ENCODE measurements at regions not wholly inside any gene's neighbourhood (a gene's known extent, or its start where the extent isn't known, plus 50 kb on each side); places are given as distances from the start of the nearest gene placed in this dataset.

DNA sequence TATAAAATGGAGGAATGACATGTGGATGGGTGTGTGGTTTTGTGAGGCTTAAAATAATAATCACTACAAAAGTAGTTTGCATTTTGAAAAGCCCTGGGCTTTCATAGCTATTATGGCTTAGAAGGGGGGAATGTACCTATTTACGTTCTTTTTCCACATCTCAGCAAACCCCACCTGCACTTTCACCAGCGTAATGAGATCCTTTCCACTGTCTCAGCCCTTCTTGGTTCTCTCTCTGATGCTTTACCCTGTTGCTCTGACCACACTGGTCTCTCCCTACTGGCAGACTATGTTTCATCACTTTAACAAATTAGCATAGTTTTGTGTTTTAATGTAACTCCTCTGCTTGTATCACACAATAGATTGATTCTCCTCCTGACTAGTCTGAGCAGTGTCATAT, 234.6 kb downstream of the DMRT2 start:
- H3K4me3 ChIP-seq (ENCODE audit: low read length) = no peak overlapping the region
- H2AFZ ChIP-seq (ENCODE audit: low read depth, low read length) = no peak overlapping the region
- H3K36me3 ChIP-seq (ENCODE audit: insufficient read depth, low read length) = no peaks in the 10 kb centered on the region
- no peaks in the 10 kb centered on the region for H3K4me1 ChIP-seq (ENCODE audit: insufficient read depth, low read length)
- no peaks in the 10 kb centered on the region for H3K27me3 ChIP-seq (ENCODE audit: insufficient read depth, low read length)
- H3K9me3 ChIP-seq (ENCODE audit: low read length) = no peaks in the 10 kb centered on the region

DNA sequence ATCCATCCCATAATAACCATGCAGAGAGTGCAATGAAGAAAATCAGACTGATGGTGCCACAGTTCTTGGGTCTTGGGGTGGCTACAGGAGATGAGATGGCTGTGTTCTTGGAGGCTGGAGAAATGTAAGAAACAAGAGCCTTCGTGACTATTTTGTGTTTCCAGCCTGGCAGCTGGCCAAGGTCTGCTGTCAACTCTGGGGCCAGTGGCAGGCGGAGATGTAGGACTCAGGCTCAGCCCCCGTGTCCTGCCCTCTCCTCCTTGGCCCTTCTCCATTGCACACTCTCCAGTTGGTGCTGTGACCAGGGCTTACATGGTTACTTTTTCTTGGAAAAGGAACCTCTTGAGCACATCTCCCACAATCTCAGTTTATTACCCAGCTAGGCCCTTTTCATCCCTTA, 235.4 kb downstream of the DMRT2 start:
- no peaks in the 10 kb centered on the region for H3K9me3 ChIP-seq (ENCODE audit: low read length)
- no peak overlapping the region for H3K4me3 ChIP-seq (ENCODE audit: low read length)
- no peaks in the 10 kb centered on the region for H3K27me3 ChIP-seq (ENCODE audit: insufficient read depth, low read length)
- H3K36me3 ChIP-seq (ENCODE audit: insufficient read depth, low read length) = no peaks in the 10 kb centered on the region
- H3K4me1 ChIP-seq (ENCODE audit: insufficient read depth, low read length) = no peaks in the 10 kb centered on the region
- no peak overlapping the region for H2AFZ ChIP-seq (ENCODE audit: low read depth, low read length)

DNA sequence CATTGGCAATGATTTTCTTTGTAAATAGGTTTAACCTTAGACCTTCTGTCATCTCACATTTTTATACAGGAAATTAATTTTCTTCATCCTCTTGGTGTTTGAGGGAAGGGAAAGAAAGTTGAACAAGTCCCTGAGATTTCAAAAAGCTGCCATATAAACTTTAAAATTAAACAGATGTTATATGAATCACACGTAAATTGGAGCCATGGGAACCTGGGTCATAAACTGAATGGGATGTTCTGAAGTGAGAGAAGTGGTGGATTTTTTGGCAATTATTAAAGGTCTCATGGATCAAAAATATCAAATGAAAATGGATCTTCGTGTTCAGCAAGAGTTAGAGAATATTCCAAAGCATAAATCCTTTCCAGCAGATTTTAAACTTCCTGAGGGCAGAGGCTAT, 242.2 kb downstream of the DMRT2 start:
- H3K4me1 ChIP-seq (ENCODE audit: insufficient read depth, low read length) = no peaks in the 10 kb centered on the region
- no peaks in the 10 kb centered on the region for H3K27me3 ChIP-seq (ENCODE audit: insufficient read depth, low read length)
- no peaks in the 10 kb centered on the region for H3K36me3 ChIP-seq (ENCODE audit: insufficient read depth, low read length)
- H3K4me3 ChIP-seq (ENCODE audit: low read length) = no peak overlapping the region
- H2AFZ ChIP-seq (ENCODE audit: low read depth, low read length) = no peak overlapping the region
- no peaks in the 10 kb centered on the region for H3K9me3 ChIP-seq (ENCODE audit: low read length)

DNA sequence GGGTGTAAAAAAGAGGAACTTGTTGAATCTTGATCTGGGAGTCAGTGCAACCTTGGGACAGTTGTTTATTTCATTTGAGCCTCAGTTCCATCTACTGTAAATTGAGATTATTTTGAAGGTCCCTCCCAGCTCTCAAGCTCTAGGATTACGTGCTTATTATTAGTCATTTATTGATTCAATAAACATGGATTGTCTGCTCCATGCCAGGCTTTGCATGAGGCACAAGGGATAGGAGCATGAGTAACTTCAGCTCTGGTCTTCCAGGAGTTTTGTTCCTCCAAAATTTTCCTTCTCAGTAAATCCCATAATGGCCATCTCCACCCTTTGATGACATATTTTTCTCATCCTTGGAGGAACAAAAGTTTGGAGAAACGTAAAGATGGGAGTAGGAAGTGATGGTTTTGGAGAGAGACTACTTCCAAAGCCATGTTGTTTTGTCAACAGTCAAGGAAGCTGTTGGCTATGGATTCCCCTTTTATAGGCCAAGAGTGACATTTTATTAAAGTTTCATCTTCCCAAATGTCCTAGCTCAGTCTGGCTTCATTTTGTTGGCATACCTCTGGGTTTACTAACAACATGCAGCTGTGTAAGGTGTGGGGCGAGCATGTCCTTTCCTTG, 244.6 kb downstream of the DMRT2 start:
- H3K4me3 ChIP-seq (ENCODE audit: low read length) = no peak overlapping the region
- no peaks in the 10 kb centered on the region for H3K36me3 ChIP-seq (ENCODE audit: insufficient read depth, low read length)
- no peaks in the 10 kb centered on the region for H3K4me1 ChIP-seq (ENCODE audit: insufficient read depth, low read length)
- no peak overlapping the region for H2AFZ ChIP-seq (ENCODE audit: low read depth, low read length)
- H3K27me3 ChIP-seq (ENCODE audit: insufficient read depth, low read length) = no peaks in the 10 kb centered on the region
- H3K9me3 ChIP-seq (ENCODE audit: low read length) = no peaks in the 10 kb centered on the region

DNA sequence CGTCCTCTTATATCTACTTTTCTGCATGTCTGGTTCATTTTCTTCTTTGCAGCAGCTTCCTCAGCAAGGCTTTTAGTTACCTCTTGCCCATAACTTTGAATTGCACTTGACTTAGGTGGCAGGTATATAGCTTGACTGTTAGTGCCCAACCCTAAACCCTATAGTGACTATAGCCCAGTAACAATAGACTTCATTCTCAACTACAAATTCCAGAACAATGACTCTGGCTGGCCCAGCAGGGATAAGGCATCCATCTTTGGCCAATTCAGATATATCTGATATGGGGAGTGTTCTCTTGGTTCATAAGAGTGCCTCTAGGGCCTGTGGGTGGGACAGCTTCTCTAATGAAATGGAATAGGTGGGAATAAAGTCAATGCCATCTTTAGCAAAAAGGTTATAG, 246.2 kb downstream of the DMRT2 start:
- no peak overlapping the region for H3K4me3 ChIP-seq (ENCODE audit: low read length)
- H3K27me3 ChIP-seq (ENCODE audit: insufficient read depth, low read length) = no peaks in the 10 kb centered on the region
- H3K36me3 ChIP-seq (ENCODE audit: insufficient read depth, low read length) = no peaks in the 10 kb centered on the region
- H2AFZ ChIP-seq (ENCODE audit: low read depth, low read length) = no peak overlapping the region
- no peaks in the 10 kb centered on the region for H3K9me3 ChIP-seq (ENCODE audit: low read length)
- no peaks in the 10 kb centered on the region for H3K4me1 ChIP-seq (ENCODE audit: insufficient read depth, low read length)

DNA sequence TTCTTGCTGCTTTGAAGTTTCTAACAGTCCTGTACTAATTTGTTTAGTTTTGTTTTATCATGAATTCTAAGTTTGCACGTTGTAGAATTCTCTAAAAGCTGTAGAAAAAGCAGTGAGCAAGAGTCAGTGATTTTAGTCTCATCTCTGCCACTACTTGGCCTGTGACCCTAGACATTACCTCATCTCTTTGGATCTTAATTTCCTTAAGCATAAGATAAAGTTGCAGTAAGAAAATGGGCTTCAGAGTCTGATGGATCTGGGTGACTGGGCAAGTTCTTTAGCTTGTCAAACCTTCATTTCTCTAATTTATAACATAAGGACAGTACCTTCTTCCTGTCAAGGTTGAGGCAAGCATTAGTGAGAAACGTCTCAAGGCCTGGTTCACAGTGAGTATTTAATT, 247.9 kb downstream of the DMRT2 start:
- H3K4me1 ChIP-seq (ENCODE audit: insufficient read depth, low read length) = no peaks in the 10 kb centered on the region
- H2AFZ ChIP-seq (ENCODE audit: low read depth, low read length) = no peak overlapping the region
- H3K27me3 ChIP-seq (ENCODE audit: insufficient read depth, low read length) = no peaks in the 10 kb centered on the region
- no peaks in the 10 kb centered on the region for H3K9me3 ChIP-seq (ENCODE audit: low read length)
- no peak overlapping the region for H3K4me3 ChIP-seq (ENCODE audit: low read length)
- no peaks in the 10 kb centered on the region for H3K36me3 ChIP-seq (ENCODE audit: insufficient read depth, low read length)

DNA sequence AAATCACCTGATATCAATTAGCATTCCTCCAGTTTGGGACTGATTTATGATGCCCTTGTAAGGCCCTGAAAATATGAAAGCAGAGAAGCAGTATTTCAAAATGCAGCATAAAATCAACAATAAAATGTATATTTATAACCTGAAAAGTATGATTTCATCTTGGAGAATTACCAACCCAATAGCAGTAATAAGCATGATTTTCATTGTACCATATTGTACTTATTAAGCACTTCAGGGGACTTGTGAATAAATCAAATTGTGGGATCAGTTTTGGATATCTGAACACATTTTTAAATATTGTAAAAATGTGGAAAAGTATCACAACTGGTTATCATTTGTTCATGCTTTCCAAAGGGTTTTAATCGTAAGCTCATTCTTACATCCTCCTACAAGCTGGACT, 250.8 kb downstream of the DMRT2 start:
- Histone ChIP-seq H3K27me3 (ENCODE audit: insufficient read depth, low read length) (no peaks in the 10 kb centered on the region), H3K36me3 (ENCODE audit: insufficient read depth, low read length) (no peaks in the 10 kb centered on the region), H3K4me3 (ENCODE audit: low read length) (no peak overlapping the region)

DNA sequence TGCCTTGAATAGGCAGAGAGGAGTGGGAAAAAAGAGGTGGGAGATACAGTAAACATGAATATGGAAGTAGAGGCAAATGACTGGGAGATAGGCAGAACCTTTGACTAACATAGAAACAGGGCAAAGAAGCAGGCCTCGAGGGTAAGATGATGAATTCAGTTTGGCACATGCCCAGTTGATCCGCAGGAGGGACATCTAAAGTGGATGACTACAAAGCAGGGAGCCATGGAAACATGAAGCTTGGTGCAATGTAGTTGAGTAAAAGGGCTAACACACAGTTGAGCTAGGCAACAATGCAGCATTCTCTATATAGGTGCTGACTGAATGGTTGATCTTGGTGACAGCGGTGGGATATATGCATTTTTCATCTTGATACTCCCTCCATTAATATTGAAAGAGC, 253.8 kb downstream of the DMRT2 start:
- H3K36me3 ChIP-seq (ENCODE audit: insufficient read depth, low read length) = no peaks in the 10 kb centered on the region
- H3K4me3 ChIP-seq (ENCODE audit: low read length) = no peak overlapping the region
- no peaks in the 10 kb centered on the region for H3K27me3 ChIP-seq (ENCODE audit: insufficient read depth, low read length)
- no peaks in the 10 kb centered on the region for H3K9me3 ChIP-seq (ENCODE audit: low read length)
- H3K4me1 ChIP-seq (ENCODE audit: insufficient read depth, low read length) = no peaks in the 10 kb centered on the region
- no peak overlapping the region for H2AFZ ChIP-seq (ENCODE audit: low read depth, low read length)

More for the DNA sequence above, 250.8 kb downstream of the DMRT2 start:
- H3K4me1 ChIP-seq (ENCODE audit: insufficient read depth, low read length) = no peaks in the 10 kb centered on the region
- no peak overlapping the region for H2AFZ ChIP-seq (ENCODE audit: low read depth, low read length)
- H3K9me3 ChIP-seq (ENCODE audit: low read length) = no peaks in the 10 kb centered on the region

DNA sequence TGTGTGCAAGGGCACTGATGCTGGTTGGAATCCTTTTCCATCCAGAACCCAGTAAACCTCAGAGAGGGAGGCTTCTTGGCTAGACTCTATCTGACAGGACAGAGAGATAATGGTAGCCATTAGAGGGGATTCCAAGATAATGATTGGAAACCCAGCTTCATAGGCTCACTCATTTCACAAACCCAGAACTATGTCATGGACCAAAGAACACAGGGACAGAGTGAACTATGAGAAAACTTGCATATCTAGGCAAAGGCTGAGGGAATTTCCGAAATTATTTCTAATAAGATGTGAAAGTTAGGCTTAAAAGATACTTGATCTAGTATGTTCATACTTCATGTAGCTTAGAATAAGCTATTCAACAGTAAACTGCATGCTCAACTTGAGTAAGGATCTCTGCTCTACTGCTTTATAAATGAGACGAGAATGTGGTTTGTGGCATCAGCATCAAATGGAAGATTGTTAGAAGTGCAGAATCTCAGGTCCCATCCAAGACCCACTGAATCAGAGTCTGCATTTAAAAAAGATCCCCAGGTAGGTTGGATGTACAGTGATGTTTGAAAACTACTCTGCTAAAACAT, 261.4 kb downstream of the DMRT2 start:
- H3K36me3 ChIP-seq (ENCODE audit: insufficient read depth, low read length) = no peaks in the 10 kb centered on the region
- no peaks in the 10 kb centered on the region for H3K4me1 ChIP-seq (ENCODE audit: insufficient read depth, low read length)
- no peak overlapping the region for H3K4me3 ChIP-seq (ENCODE audit: low read length)
- no peak overlapping the region for H2AFZ ChIP-seq (ENCODE audit: low read depth, low read length)
- no peaks in the 10 kb centered on the region for H3K9me3 ChIP-seq (ENCODE audit: low read length)
- H3K27me3 ChIP-seq (ENCODE audit: insufficient read depth, low read length) = no peaks in the 10 kb centered on the region

DNA sequence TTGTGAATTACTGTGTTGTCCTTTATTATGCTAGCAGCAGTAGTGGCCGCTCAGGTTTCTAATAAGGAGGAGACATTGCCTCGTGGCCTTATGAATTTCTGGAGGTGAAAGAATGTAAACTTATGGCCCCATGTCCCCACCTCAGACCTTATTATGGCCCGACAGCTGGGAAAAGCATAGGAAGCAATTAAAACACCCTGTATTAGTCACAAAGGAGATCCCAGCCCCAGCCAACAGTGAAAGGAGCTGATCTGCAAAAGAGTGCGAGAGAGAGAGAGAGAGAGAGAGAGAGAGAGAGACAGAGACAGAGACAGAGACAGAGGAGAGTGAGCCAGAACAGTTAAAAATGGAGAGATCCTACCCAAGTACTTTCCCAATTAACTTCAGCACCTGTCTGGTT, 269.3 kb downstream of the DMRT2 start:
- no peak overlapping the region for H3K4me3 ChIP-seq (ENCODE audit: low read length)
- H3K9me3 ChIP-seq (ENCODE audit: low read length) = no peaks in the 10 kb centered on the region
- H3K27me3 ChIP-seq (ENCODE audit: insufficient read depth, low read length) = no peaks in the 10 kb centered on the region
- no peak overlapping the region for H2AFZ ChIP-seq (ENCODE audit: low read depth, low read length)
- H3K36me3 ChIP-seq (ENCODE audit: insufficient read depth, low read length) = no peaks in the 10 kb centered on the region
- no peaks in the 10 kb centered on the region for H3K4me1 ChIP-seq (ENCODE audit: insufficient read depth, low read length)

DNA sequence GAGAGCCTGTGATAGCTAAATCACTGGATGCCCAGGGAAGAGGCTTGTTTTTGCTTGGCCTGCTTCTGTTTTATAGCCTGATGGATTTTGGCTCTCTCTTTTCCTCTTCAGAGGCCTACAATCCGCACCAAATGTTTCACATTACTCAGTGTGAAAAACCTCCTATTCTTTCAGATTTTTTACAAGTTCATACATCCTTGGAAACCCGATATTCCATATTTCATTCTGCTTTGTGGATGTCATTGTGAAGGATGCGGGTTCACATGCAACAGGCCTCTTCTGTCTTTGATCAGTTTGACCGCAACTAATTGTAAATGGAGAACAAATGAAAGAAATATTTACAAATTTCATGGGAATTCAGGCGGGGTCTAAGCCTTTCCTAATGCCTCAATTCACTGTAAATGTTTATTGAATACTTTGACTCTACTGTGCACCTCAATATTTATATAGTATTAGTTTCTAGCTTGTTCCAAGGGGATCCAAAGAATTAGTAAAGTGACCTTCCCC, 269.9 kb downstream of the DMRT2 start:
- Histone ChIP-seq H3K4me1 (ENCODE audit: insufficient read depth, low read length) (no peaks in the 10 kb centered on the region), H2AFZ (ENCODE audit: low read depth, low read length) (no peak overlapping the region)

DNA sequence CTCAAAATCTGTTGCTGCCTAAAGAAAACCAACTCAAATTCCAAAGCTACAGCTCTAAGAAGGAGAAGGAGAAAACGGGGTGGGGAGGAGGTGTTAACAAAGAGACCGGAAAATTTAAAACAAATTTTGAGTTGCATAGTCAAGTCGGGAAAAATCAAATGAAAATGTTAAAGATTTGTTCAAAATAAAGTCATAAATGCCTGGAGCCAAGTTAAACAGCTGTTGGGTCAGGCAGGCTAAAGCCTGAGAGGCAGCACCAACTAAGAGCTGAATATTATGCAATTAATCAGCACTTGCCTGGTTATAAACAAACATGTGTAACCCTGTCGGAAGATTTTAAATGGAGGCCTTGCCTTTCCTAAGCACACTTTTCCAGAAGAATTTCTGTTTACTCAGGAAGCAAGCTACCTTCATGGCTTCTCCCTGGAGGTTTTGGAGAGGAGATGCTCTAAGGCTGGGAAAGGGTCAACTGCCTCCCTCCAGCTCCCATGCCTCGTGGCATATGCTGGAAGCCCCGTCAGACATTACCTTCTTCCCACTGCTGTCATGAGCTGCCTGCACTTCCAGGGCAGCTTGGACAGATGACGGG, 270.5 kb downstream of the DMRT2 start:
- H3K4me1 ChIP-seq (ENCODE audit: insufficient read depth, low read length) = no peaks in the 10 kb centered on the region
- H2AFZ ChIP-seq (ENCODE audit: low read depth, low read length) = no peak overlapping the region
- no peak overlapping the region for H3K4me3 ChIP-seq (ENCODE audit: low read length)
- no peaks in the 10 kb centered on the region for H3K36me3 ChIP-seq (ENCODE audit: insufficient read depth, low read length)
- no peaks in the 10 kb centered on the region for H3K27me3 ChIP-seq (ENCODE audit: insufficient read depth, low read length)
- no peaks in the 10 kb centered on the region for H3K9me3 ChIP-seq (ENCODE audit: low read length)

More for the DNA sequence above, 269.9 kb downstream of the DMRT2 start:
- Histone ChIP-seq H3K4me3 (ENCODE audit: low read length) (no peak overlapping the region), H3K27me3 (ENCODE audit: insufficient read depth, low read length) (no peaks in the 10 kb centered on the region), H3K36me3 (ENCODE audit: insufficient read depth, low read length) (no peaks in the 10 kb centered on the region), H3K9me3 (ENCODE audit: low read length) (no peaks in the 10 kb centered on the region)

DNA sequence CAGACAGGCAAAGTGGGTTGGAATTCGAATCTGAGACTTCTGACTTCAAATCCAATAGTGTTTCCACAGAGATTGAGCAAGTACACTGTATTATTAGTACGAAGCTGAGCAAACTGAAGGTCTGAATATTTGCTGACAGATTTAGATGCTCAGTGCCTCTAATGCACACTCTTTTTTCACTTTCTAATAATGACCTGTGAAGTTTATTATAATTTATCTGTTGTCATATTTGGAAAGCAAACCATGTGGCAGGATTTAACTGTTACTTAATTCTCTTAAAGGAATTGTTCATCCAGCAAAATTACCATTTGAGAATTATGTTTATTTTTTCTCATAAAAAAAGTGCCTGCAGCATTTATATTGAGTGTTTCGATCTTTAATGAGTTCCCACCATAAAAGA, 277.3 kb downstream of the DMRT2 start:
- H3K4me3 ChIP-seq (ENCODE audit: low read length) = no peak overlapping the region
- H3K27me3 ChIP-seq (ENCODE audit: insufficient read depth, low read length) = no peaks in the 10 kb centered on the region
- no peaks in the 10 kb centered on the region for H3K4me1 ChIP-seq (ENCODE audit: insufficient read depth, low read length)
- no peaks in the 10 kb centered on the region for H3K36me3 ChIP-seq (ENCODE audit: insufficient read depth, low read length)
- H2AFZ ChIP-seq (ENCODE audit: low read depth, low read length) = no peak overlapping the region
- no peaks in the 10 kb centered on the region for H3K9me3 ChIP-seq (ENCODE audit: low read length)

Data from neuron (in vitro differentiated cells).